Neural cell (in vitro differentiated cells): ENCODE measurements at regions not wholly inside any gene's neighbourhood (a gene's known extent, or its start where the extent isn't known, plus 50 kb on each side); places are given as distances from the start of the nearest gene placed in this dataset.

Experiments used
- EZH2 ChIP-seq: fragments of 200-600, 300-800 bp; shearing (Covaris generic), sonication (generic); IDR thresholded peaks from 2 replicates; pipeline ENCODE4 v1.6.1; 2014; ENCODE audit warnings: antibody characterized with exemption, low read length, borderline replicate concordance, mild to moderate bottlenecking; ENCODE audit not compliant: insufficient read depth, poor library complexity, severe bottlenecking
- TF ChIP-seq, protein P1 (sequence below): fragments of 450-650 bp; IDR thresholded peaks from 2 replicates; pipeline ENCODE4 v1.5.1; 2014; ENCODE audit warnings: antibody characterized with exemption, mild to moderate bottlenecking, moderate library complexity; ENCODE audit not compliant: poor library complexity, severe bottlenecking

DNA sequence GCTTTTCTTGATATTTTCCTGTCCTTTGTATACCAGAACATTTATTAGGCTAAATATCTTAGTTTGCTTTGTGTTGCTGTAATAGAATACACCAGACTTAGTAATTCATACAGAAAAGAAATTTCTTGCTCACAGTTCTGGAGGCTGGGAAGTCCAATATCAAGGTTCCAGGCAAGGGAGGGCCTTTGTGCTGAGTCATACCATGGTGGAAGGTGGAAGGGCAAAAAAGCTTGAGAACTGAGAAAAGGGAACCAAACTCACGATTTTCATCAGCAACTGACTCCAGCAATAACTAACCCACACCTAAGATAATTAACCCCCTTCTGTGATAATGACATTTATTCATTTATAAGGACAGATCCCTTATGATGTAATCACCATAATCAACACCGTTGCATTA lies 496.9 kb upstream of the SUCLG2 start:
- TF ChIP-seq, protein P1, sequence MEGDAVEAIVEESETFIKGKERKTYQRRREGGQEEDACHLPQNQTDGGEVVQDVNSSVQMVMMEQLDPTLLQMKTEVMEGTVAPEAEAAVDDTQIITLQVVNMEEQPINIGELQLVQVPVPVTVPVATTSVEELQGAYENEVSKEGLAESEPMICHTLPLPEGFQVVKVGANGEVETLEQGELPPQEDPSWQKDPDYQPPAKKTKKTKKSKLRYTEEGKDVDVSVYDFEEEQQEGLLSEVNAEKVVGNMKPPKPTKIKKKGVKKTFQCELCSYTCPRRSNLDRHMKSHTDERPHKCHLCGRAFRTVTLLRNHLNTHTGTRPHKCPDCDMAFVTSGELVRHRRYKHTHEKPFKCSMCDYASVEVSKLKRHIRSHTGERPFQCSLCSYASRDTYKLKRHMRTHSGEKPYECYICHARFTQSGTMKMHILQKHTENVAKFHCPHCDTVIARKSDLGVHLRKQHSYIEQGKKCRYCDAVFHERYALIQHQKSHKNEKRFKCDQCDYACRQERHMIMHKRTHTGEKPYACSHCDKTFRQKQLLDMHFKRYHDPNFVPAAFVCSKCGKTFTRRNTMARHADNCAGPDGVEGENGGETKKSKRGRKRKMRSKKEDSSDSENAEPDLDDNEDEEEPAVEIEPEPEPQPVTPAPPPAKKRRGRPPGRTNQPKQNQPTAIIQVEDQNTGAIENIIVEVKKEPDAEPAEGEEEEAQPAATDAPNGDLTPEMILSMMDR: no peak
- no peak for TF ChIP-seq EZH2
